VCaP (cell line): ENCODE measurements at regions not wholly inside any gene's neighbourhood (a gene's known extent, or its start where the extent isn't known, plus 50 kb on each side); places are given as distances from the start of the nearest gene placed in this dataset.

Experiments
- H3K27ac ChIP-seq: fragments of 450-650 bp; 2 replicates; pipeline ENCODE4 v1.5.1; 2017
- TF ChIP-seq, protein P1 (sequence below): fragments of 450-650 bp; conservative IDR thresholded peaks from 2 replicates; pipeline ENCODE4 v1.5.1; 2017; ENCODE audit warnings: mild to moderate bottlenecking, moderate library complexity

DNA sequence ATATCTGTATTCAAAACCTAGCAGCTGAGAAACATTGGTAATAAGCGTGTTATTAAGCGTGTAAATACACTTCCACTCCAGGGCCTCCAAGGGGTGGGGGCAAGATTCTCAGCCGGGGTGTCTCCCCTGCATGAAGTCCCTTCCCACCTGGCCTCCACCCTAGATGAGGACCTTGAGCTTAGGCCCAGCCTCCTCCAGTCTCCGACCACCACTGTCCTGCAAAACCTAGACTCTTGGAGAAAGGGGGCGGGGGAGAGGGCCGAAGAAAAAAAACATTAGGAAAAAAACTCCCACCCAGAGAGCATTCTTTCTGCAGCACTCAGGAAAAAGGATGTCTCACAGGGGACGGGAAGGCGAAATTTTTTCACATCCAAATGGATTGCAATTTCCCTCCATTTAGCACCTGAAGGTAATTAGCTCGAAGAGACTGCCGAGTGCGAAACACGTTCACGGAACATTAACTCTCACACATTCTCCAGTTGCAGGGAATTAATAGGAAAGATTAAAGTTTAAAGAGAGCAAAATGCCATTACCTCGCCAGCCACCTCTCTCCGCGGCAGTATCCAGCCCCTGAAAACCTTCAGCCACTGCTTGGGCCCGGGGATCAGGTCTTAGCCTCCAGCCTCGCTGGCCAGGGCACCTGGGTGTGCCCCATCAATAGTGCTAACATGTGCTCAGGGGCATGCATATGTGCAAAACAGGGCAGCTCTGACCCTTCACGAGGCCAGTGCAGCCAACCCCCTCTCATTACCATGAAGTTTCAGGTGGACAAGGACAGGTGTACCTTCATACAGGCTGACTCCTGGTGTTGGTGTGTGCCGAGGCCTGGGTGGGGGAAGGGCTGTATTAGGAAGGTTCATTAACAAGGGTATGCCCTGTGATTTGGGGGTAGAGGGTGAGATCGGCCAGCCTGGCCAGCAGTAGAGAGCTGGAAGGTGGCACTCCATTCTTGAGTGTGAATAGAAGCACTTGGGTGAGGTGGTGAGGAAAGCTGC lies 77.2 kb downstream of the HIF1AN start:
- H3K27ac ChIP-seq, result no peak overlapping the region
- TF ChIP-seq, protein P1, sequence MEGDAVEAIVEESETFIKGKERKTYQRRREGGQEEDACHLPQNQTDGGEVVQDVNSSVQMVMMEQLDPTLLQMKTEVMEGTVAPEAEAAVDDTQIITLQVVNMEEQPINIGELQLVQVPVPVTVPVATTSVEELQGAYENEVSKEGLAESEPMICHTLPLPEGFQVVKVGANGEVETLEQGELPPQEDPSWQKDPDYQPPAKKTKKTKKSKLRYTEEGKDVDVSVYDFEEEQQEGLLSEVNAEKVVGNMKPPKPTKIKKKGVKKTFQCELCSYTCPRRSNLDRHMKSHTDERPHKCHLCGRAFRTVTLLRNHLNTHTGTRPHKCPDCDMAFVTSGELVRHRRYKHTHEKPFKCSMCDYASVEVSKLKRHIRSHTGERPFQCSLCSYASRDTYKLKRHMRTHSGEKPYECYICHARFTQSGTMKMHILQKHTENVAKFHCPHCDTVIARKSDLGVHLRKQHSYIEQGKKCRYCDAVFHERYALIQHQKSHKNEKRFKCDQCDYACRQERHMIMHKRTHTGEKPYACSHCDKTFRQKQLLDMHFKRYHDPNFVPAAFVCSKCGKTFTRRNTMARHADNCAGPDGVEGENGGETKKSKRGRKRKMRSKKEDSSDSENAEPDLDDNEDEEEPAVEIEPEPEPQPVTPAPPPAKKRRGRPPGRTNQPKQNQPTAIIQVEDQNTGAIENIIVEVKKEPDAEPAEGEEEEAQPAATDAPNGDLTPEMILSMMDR, result no peak

DNA sequence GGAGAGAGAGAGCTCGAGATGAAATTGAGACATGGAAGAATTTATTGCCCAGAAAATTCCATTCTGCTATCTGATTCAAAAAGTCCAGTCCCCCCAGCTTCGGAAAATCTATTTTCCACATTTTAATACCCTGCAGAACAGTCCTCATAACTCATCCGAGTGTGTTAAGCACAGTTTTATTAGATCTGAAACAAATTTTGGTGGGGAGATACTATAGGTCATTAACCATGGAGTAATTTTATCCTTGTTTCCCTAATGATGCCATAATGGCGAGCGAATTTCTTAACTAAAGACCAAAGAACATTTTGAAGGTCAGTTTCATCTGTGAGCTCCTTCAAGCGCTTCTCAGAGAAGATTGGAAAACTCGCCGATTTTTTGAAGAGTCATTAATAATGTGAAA lies 78.1 kb downstream of the HIF1AN start:
- no peak overlapping the region for H3K27ac ChIP-seq

DNA sequence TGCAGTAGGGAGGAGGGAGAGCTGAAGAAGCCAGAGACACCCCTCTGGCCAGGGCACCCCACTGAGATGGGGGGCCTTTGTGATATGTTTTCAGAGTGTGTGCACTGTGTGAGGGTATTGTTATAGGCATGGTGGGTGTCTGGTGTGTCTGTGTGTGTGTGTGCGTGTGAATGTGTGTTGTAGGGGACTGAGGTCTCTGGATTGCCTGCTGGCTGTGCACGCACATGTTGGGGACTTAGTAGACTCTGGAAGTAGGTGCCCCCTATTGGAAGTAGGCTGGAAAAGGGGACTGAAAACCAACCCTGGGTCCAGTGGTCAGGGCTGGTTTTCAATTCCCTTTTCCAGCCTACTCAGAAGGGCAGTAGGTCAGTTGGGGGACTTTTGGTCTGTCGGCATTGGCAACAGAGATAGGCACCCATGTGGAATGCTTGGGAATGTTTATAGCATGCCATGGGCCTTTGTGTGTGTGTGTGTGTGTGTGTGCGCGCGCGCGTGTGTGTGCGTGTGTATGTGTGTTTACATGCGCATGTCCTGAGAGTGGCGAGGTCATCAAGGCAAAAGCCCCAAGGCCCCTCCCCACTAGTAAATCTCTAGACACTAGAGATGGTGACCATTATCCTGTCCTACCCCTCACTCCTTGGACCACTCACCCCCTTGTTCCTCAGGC lies 78.8 kb downstream of the HIF1AN start:
- TF ChIP-seq, protein P1, result no peak
- no peak overlapping the region for H3K27ac ChIP-seq

More for the DNA sequence above, 78.1 kb downstream of the HIF1AN start:
- TF ChIP-seq, protein P1, result no peak

DNA sequence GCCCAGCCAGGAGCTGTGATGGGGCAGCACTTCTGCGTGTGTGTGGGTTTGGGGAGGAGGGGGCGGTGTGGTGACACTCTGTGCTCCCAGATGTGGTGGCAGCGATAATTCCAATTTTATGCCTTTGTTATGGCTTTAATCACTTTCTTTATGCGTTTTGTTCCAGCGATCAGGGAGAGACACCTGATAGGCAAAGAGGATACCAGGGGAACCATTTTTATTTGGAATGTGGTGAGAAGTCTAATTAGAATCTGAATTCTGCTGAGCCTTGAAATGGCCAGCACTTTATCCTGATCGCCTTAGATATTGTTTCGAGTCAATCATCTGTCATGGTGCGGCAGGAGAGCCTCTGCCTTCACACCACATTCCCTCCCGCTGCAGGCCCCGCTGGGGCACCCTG lies 79.5 kb downstream of the HIF1AN start:
- no peak overlapping the region for H3K27ac ChIP-seq
- TF ChIP-seq, protein P1, result no peak

DNA sequence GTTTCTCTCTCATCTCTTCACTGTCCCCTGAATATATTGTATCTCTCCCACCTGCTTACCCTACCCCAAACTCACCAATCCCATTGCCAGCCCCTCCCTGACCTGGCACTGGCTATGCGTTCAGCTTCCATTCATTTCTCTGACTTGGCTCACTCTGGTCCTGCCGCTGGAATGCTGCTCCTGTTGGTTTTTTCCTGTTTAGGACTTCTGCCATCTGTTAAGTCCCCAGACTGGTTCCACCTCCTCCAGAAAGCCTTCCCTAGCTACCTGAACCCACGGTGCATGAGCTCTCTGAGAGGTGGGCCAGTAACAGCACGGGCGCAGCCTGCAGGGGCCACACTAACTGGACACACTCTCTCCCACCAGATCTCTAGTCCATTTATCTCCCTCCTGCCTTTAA lies 80.2 kb downstream of the HIF1AN start:
- H3K27ac ChIP-seq, result no peak overlapping the region
- TF ChIP-seq, protein P1, result no peak

DNA sequence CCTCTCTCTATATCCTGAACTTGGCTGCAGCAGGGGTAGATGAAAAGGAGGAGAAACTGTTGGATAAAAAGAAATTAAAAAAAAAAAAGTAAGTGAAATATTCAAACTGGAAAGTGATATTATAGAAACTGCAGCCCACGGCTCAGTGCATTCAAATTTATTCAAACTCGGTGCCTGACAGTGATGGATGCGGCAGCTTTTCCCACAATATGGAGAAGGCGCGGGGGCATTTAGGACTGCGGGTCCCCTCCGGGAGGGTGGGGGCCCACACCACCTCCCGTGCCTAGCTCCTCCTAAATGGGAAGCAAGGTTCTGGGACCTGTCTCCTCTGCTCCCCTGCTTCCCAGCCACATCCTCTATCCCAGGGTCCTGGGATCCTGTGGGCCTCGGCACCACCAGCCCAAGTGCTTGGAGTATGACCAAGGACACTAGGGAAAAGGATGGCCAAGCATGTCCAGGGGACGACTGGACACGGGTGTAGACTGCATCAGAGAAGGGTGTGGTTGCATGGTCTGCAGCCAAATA lies 82.4 kb downstream of the HIF1AN start:
- TF ChIP-seq, protein P1, result no peak

DNA sequence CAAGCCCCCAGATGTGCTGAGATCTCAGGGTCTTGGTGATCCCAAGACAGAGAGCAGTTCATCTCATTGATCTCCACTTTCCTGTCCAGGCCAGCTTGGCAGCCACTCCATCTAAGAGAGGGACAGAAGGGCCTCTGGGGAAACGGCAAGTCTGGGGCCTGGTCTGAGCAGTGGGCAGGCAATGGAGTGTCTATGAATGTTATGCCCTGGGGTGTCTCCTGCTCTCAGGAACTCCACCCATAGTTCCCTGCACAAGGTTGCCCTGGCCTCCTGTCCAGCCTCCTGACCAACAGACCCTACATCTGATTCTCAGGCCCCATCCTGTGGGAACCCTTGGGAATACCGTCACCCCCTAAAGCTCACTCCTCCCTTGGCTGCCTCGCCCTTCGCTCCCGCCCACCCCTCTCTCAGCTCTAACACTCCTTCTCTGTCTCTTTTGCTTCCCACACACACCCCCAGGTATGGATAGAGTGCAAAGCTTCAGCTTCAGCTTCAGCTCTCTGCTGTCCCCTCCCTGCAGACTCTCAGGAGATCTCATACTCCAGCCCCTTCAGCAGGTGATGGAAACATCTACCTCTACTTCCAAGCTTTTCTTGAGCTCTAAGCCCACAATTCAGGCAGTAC lies 83.0 kb downstream of the HIF1AN start:
- TF ChIP-seq, protein P1, result no peak
- no peak overlapping the region for H3K27ac ChIP-seq

More for the DNA sequence above, 82.4 kb downstream of the HIF1AN start:
- H3K27ac ChIP-seq, result no peak overlapping the region
